ENCODE measurements at regions not wholly inside any gene's neighbourhood (a gene's known extent, or its start where the extent isn't known, plus 50 kb on each side); places are given as distances from the start of the nearest gene placed in this dataset.

DNA sequence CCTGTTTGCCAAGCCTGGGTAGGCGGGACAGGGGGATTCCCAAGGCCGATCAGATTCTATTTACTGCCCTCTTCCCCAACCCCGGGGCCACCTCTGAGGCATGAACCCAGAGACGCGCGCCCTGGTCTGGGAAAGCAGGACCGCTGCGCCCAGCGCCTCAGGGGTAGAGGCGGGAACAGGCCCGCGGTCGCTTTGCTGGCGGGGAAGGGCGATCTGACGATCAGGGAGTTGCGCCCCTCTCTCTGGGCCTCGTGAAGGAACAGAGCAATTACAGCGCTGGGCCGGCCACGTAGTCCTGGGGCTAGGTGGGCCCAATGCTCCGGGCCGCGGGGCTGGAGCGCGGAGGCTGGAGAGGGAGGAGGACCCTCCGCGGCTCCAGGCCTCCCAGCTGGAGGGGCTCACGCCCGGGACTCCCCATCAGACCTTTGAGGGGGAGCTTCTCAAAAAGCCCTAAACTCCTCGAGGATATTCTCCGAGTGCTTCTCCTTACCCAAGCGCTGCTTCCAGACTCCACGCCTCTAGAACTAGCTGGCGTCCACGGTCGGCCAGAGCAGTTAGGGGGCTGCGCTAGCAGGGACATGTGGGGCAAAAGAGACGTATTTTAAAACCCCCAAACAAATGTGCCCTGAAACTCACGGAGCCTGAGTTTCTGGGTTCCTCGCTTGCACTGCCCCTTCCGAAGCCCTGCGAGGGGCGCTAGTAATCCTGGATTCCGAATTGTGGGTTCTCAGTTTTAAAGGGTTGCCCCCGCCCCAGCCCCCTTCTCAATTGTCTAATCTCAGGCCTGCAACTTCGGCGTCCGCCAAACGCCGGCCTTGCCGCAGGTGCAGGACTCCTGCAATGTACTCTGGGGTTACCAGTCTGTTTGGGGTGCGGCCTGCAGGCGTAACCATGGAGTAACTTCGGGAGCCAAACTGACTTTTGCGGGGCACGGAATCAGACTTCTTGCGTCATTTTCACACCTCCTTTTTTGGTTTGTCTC, 57.6 kb downstream of the TMEM174 start:
- peaks cover 10% of the 10 kb centered on the region for H3K4me1 Mint-ChIP-seq (ENCODE audit: insufficient read depth, unreplicated experiment)
- no peak overlapping the region for H3K4me3 Mint-ChIP-seq (ENCODE audit: unreplicated experiment)
- DNase-seq (ENCODE audit: unreplicated experiment) = no peak
- H3K27ac Mint-ChIP-seq (ENCODE audit: low read depth, unreplicated experiment) = no peak overlapping the region
- no TSS peak for BruUV-seq (replicated peaks)
- H3K27me3 Mint-ChIP-seq (ENCODE audit: insufficient read depth, unreplicated experiment) = no peaks in the 10 kb centered on the region
- no peaks in the 10 kb centered on the region for H3K9me3 Mint-ChIP-seq (ENCODE audit: unreplicated experiment)
- ChIA-PET CTCF (interaction anchor here (0.6 to 4.1 kb wide), 2 partner anchors 13 to 218 kb away, joined by 3 to 27 read pairs; partner anchors contain the start of gene FOXD1), POLR2A (interaction anchor here (0.6 to 2.1 kb wide), 3 partner anchors 12 to 214 kb away, joined by 3 to 6 read pairs (median 3); no protein-coding TSS in a partner anchor)
- no peaks in the 10 kb centered on the region for H3K36me3 Mint-ChIP-seq (ENCODE audit: insufficient read depth, unreplicated experiment)
- TF ChIP-seq, protein P1, sequence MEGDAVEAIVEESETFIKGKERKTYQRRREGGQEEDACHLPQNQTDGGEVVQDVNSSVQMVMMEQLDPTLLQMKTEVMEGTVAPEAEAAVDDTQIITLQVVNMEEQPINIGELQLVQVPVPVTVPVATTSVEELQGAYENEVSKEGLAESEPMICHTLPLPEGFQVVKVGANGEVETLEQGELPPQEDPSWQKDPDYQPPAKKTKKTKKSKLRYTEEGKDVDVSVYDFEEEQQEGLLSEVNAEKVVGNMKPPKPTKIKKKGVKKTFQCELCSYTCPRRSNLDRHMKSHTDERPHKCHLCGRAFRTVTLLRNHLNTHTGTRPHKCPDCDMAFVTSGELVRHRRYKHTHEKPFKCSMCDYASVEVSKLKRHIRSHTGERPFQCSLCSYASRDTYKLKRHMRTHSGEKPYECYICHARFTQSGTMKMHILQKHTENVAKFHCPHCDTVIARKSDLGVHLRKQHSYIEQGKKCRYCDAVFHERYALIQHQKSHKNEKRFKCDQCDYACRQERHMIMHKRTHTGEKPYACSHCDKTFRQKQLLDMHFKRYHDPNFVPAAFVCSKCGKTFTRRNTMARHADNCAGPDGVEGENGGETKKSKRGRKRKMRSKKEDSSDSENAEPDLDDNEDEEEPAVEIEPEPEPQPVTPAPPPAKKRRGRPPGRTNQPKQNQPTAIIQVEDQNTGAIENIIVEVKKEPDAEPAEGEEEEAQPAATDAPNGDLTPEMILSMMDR (IDR thresholded peaks at IDR 0.05; ENCODE audit: unreplicated experiment) = no peak
- intact Hi-C loops (cut with micrococcal nuclease) = no loop called here

DNA sequence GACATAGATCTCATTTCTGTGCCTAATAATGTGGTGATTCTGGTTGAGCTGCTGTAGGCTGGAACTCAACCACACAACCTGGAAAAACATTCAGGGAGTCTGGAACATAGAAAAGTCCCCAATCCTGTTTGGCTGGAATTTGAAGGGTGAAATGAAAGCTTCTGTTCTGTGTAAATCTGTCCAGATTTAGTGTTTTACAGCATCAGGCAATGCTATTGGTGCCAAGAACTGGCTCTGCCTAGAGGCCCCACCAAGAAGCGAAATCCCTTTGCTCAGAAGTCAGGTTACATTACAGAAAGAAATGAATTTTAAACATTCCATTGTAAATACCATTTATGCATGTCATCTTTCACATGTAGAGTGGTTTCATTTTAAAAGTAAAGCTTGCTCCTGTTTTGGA, 56.3 kb downstream of the TMEM174 start:
- Mint-ChIP-seq H3K27me3 (ENCODE audit: insufficient read depth, unreplicated experiment) (no peaks in the 10 kb centered on the region), H3K4me1 (ENCODE audit: insufficient read depth, unreplicated experiment) (peaks cover 9% of the 10 kb centered on the region), H3K9me3 (ENCODE audit: unreplicated experiment) (no peaks in the 10 kb centered on the region), H3K27ac (ENCODE audit: low read depth, unreplicated experiment) (no peak overlapping the region), H3K4me3 (ENCODE audit: unreplicated experiment) (no peak overlapping the region), H3K36me3 (ENCODE audit: insufficient read depth, unreplicated experiment) (no peaks in the 10 kb centered on the region)
- CTCF ChIA-PET = interaction anchor here (0.6 to 4.1 kb wide), 6 partner anchors 11 to 222 kb away, joined by 3 to 27 read pairs (median 4); partner anchors contain the start of gene FOXD1
- no TSS peak for BruUV-seq (replicated peaks)
- intact Hi-C loops (cut with micrococcal nuclease) = no loop called here
- no peak for DNase-seq (ENCODE audit: unreplicated experiment)
- POLR2A ChIA-PET = interaction anchor here (1.0 to 2.1 kb wide), 5 partner anchors 13 to 219 kb away, joined by 3 to 6 read pairs (median 3); partner anchors contain the start of gene FOXD1
- TF ChIP-seq, protein P1 (IDR thresholded peaks at IDR 0.05; ENCODE audit: unreplicated experiment) = no peak

DNA sequence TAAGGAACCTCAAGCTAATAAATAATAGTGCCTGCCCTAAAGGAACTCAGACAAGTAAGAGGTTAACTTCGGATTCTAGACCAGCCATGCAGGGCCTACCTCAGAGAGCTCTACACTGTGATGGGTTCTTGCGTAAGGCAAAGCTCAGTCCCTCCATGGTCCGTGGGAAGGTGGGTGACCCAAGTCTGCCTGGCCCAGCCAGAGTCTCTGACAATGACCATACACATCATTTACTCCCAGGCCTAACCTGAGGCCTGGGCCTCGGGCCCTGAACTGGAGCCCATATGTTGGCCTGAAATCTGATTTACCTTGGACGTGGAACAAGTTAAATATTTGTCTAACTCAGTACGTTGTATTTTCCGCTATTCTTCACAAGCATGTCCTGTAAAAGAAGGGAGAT, 55.1 kb downstream of the TMEM174 start:
- H3K9me3 Mint-ChIP-seq (ENCODE audit: unreplicated experiment) = no peaks in the 10 kb centered on the region
- H3K27me3 Mint-ChIP-seq (ENCODE audit: insufficient read depth, unreplicated experiment) = no peaks in the 10 kb centered on the region
- H3K4me1 Mint-ChIP-seq (ENCODE audit: insufficient read depth, unreplicated experiment) = peaks cover 9% of the 10 kb centered on the region
- intact Hi-C loops (cut with micrococcal nuclease) = no loop called here
- H3K36me3 Mint-ChIP-seq (ENCODE audit: insufficient read depth, unreplicated experiment) = no peaks in the 10 kb centered on the region
- ChIA-PET POLR2A (interaction anchor here (1.0 kb wide), 1 partner anchor 220 kb away, joined by 3 read pairs; the partner anchor contains the start of gene FOXD1), CTCF (interaction anchor here (0.5 to 4.1 kb wide), 4 partner anchors 11 to 220 kb away, joined by 3 to 27 read pairs (median 4); partner anchors contain the start of gene FOXD1)
- TF ChIP-seq, protein P1 (IDR thresholded peaks at IDR 0.05; ENCODE audit: unreplicated experiment) = no peak
- no peak overlapping the region for H3K4me3 Mint-ChIP-seq (ENCODE audit: unreplicated experiment)
- BruUV-seq (replicated peaks) = no TSS peak
- H3K27ac Mint-ChIP-seq (ENCODE audit: low read depth, unreplicated experiment) = no peak overlapping the region
- no peak for DNase-seq (ENCODE audit: unreplicated experiment)
